ENCODE measurements at regions not wholly inside any gene's neighbourhood (a gene's known extent, or its start where the extent isn't known, plus 50 kb on each side); places are given as distances from the start of the nearest gene placed in this dataset.
A peak's percentile ranks its signal among the peaks of the same experiment; 100 is the strongest.

DNA sequence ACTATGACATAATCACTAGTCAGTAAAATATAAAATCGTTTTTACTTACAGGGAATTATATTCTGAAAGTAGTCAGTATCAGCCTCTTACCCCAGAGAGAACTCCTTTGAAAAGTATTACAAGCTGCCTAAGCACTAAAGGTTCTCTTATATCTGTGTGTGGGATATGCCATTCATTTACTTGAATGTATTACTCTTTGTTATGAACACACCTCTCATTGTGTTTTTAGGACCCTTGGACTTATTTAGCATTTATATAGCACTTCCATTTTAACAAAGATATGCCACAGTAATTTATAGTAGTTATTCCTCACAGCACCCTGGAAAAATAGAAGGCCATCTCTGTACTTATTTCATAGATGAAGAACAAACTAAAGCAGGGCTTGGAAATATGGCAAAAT lies 1178.0 kb downstream of the OLFM4 start:
- H3K27me3 Mint-ChIP-seq, result no peaks in the 10 kb centered on the region
- DNase-seq (ENCODE audit: extremely low spot score, unreplicated experiment), result no peak
- peaks cover 14% of the 10 kb centered on the region for H3K4me1 Mint-ChIP-seq (ENCODE audit: unreplicated experiment)
- no peaks in the 10 kb centered on the region for H3K36me3 Mint-ChIP-seq
- H3K4me3 Mint-ChIP-seq, result no peak overlapping the region
- H3K9me3 Mint-ChIP-seq, result peaks cover 4% of the 10 kb centered on the region
- TF ChIP-seq, protein P1, sequence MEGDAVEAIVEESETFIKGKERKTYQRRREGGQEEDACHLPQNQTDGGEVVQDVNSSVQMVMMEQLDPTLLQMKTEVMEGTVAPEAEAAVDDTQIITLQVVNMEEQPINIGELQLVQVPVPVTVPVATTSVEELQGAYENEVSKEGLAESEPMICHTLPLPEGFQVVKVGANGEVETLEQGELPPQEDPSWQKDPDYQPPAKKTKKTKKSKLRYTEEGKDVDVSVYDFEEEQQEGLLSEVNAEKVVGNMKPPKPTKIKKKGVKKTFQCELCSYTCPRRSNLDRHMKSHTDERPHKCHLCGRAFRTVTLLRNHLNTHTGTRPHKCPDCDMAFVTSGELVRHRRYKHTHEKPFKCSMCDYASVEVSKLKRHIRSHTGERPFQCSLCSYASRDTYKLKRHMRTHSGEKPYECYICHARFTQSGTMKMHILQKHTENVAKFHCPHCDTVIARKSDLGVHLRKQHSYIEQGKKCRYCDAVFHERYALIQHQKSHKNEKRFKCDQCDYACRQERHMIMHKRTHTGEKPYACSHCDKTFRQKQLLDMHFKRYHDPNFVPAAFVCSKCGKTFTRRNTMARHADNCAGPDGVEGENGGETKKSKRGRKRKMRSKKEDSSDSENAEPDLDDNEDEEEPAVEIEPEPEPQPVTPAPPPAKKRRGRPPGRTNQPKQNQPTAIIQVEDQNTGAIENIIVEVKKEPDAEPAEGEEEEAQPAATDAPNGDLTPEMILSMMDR (conservative IDR thresholded peaks at IDR 0.05), result no peak
- H3K27ac Mint-ChIP-seq, result no peak overlapping the region

DNA sequence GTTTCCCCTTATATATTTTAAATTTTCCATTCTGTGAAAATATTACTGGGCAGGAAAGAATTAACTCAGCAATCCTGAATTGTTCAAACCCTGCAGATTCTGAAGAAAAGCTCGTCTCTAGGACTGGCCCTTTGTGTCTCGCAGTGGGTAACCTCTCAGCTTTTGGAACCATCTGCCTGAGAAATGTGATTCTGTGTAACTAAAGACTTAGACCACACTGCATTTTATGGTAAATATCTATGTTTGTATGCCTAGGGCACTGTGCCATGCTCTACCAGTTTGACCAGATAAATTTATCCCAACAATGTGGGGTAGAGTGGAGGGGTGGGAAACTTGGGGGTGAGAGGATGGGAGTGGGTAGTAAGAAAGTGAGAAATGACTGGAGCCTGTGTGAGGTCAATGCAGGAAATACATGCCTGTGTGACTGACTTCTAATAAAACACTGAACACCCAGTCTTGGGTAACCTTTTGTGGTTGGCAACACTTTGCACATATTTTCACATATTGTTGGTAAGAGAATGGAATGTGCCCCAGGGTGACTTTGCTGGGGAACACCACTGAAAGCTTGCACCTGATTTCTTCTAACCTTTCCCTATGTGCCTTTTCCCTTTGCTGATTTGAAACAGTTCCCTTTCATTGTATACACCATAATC lies 1181.9 kb downstream of the OLFM4 start:
- Mint-ChIP-seq H3K9me3 (peaks cover 4% of the 10 kb centered on the region), H3K4me1 (ENCODE audit: unreplicated experiment) (peaks cover 14% of the 10 kb centered on the region), H3K4me3 (peak overlapping the region; percentile 41), H3K27me3 (no peaks in the 10 kb centered on the region), H3K27ac (peak overlapping the region; percentile 91), H3K36me3 (no peaks in the 10 kb centered on the region)
- TF ChIP-seq, protein P1 (conservative IDR thresholded peaks at IDR 0.05), result no peak
- no peak for DNase-seq (ENCODE audit: extremely low spot score, unreplicated experiment)

DNA sequence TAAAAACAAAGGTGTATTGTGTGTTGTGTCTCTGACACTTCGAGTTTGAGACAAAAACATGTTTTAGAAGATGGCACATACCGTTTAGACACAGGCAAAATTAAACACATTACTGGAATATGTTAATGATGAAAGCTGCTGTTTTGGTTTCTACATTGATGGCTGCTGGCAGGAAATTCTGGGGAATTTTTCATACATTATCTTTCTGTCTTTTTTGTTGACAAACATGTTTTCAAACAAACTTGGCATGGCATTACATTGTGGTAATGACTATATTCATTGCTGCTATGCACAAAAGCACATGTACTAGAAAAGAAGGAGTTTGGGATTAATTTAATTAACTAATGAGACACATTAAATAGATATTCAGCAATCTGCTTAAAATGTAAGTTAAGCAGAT lies 1187.6 kb downstream of the OLFM4 start:
- Mint-ChIP-seq H3K27me3 (no peaks in the 10 kb centered on the region), H3K4me1 (ENCODE audit: unreplicated experiment) (peaks cover under 1% of the 10 kb centered on the region), H3K9me3 (peaks cover 16% of the 10 kb centered on the region), H3K36me3 (peaks cover 4% of the 10 kb centered on the region), H3K27ac (no peak overlapping the region), H3K4me3 (no peak overlapping the region)
- TF ChIP-seq, protein P1 (conservative IDR thresholded peaks at IDR 0.05), result no peak
- DNase-seq (ENCODE audit: extremely low spot score, unreplicated experiment), result no peak

DNA sequence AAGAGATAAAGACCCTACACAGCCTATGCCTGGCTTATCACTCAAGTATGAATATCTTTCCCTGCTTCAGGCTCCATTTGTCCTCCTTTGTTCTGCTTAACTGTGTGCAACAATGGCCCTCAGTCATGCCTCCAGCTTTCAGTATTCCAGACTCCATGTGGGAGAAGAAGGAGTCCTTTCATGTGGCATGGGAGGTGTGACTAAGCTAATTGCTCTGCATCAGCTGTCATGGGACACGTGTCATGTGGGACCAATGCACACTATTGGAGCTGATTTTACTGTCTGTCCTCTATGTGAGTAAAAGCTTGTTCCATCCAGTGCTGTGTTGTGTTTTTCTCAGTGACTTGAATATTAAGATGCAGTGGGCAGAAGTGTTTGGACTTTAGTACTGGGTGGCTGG lies 1198.3 kb downstream of the OLFM4 start:
- DNase-seq (ENCODE audit: extremely low spot score, unreplicated experiment), result no peak
- Mint-ChIP-seq H3K4me1 (ENCODE audit: unreplicated experiment) (peaks cover 4% of the 10 kb centered on the region), H3K36me3 (peaks cover 3% of the 10 kb centered on the region), H3K4me3 (no peak overlapping the region), H3K27me3 (no peaks in the 10 kb centered on the region), H3K27ac (no peak overlapping the region), H3K9me3 (peaks cover 4% of the 10 kb centered on the region)
- TF ChIP-seq, protein P1 (conservative IDR thresholded peaks at IDR 0.05), result no peak

DNA sequence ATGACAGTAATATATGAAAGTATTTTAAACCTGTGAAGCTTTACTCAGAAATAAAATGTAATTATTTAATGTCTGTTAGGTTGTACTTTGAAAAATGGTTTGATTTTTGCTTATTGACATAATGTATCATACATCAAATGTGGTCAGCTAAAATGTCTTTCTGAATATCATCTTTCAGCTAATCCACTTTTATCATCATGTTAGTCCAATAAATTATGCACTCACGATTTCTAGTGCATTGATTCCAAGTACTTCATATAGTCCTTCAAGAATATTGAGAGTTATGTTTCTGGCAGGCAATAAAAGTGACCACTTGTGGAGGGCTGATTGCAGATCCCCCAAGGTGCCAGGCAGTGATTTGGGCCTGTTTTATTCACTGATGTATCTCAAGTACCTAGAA lies 1204.1 kb downstream of the OLFM4 start:
- no peak for DNase-seq (ENCODE audit: extremely low spot score, unreplicated experiment)
- no peaks in the 10 kb centered on the region for H3K4me1 Mint-ChIP-seq (ENCODE audit: unreplicated experiment)
- no peaks in the 10 kb centered on the region for H3K36me3 Mint-ChIP-seq
- TF ChIP-seq, protein P1 (conservative IDR thresholded peaks at IDR 0.05), result no peak
- no peaks in the 10 kb centered on the region for H3K27me3 Mint-ChIP-seq
- H3K9me3 Mint-ChIP-seq, result no peaks in the 10 kb centered on the region
- H3K4me3 Mint-ChIP-seq, result no peak overlapping the region
- no peak overlapping the region for H3K27ac Mint-ChIP-seq

DNA sequence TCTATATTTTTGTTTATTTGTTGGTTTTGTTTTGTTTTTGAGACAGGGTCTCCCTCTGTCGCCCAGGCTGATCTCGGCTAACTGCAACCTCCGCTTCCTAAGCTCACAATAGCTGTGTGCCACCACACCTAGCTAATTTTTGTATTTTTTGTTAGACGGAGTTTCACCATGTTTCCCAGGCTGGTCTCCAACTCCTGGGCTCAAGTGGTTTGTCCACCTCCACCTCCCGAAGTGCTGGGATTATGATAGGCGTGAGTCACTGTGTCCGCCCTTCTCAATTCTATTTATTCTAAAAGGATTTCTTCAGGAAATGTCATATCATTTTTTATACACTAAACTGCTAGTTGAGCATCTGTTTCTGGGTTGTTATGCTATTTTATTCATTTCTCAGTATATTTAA lies 1206.0 kb downstream of the OLFM4 start:
- TF ChIP-seq, protein P1 (conservative IDR thresholded peaks at IDR 0.05), result no peak
- Mint-ChIP-seq H3K4me3 (no peak overlapping the region), H3K27me3 (no peaks in the 10 kb centered on the region), H3K36me3 (no peaks in the 10 kb centered on the region), H3K4me1 (ENCODE audit: unreplicated experiment) (no peaks in the 10 kb centered on the region), H3K27ac (no peak overlapping the region), H3K9me3 (no peaks in the 10 kb centered on the region)
- DNase-seq (ENCODE audit: extremely low spot score, unreplicated experiment), result no peak

Measured in type B pancreatic cell (in vitro differentiated cells).